GM19351 (cell line): ENCODE measurements at regions not wholly inside any gene's neighbourhood (a gene's known extent, or its start where the extent isn't known, plus 50 kb on each side); places are given as distances from the start of the nearest gene placed in this dataset.
"Not testable (repeated sequence)": the region's sequence is repeated elsewhere in the genome, so short reads cannot be mapped to it uniquely, and the experiment has no call there.

Experiments used
- ATAC-seq: cut with Tn5 transposase; IDR thresholded peaks from one replicate; pipeline ENCODE4 v1.9.1; 2021; ENCODE audit warnings: mild to moderate bottlenecking, moderate library complexity; ENCODE audit not compliant: unreplicated experiment

- no peak for ATAC-seq
These were observed 82.5 kb upstream of the SERPINE2 start for GRCh38 chr2:224121406-224122067.

GRCh38 chr2:224120986-224121385, 81.9 kb upstream of the SERPINE2 start:
- ATAC-seq, result no peak

GRCh38 chr2:224119846-224120245, 80.8 kb upstream of the SERPINE2 start:
- ATAC-seq, result not testable (repeated sequence)

- no peak for ATAC-seq
These were observed 75.3 kb upstream of the SERPINE2 start for GRCh38 chr2:224114428-224114827.

GRCh38 chr2:224113930-224114329, 74.8 kb upstream of the SERPINE2 start:
- not testable (repeated sequence) for ATAC-seq

GRCh38 chr2:224111576-224111975, 72.5 kb upstream of the SERPINE2 start:
- ATAC-seq, result no peak

- no peak for ATAC-seq
These were observed 71.7 kb upstream of the SERPINE2 start for GRCh38 chr2:224110811-224111210.

GRCh38 chr2:224109751-224110150, 70.7 kb upstream of the SERPINE2 start:
- no peak for ATAC-seq

GRCh38 chr2:224106794-224107193, 67.7 kb upstream of the SERPINE2 start:
- ATAC-seq, result no peak

- ATAC-seq, result no peak
These were observed 65.7 kb upstream of the SERPINE2 start for GRCh38 chr2:224104668-224105386.

GRCh38 chr2:224103651-224104050, 64.6 kb upstream of the SERPINE2 start:
- no peak for ATAC-seq

GRCh38 chr2:224102991-224103390, 63.9 kb upstream of the SERPINE2 start:
- no peak for ATAC-seq

- ATAC-seq, result no peak
These were observed 62.9 kb upstream of the SERPINE2 start for GRCh38 chr2:224101820-224102630.

GRCh38 chr2:224099861-224100643, 61.0 kb upstream of the SERPINE2 start:
- no peak for ATAC-seq

- no peak for ATAC-seq
These were observed 59.6 kb upstream of the SERPINE2 start for GRCh38 chr2:224098481-224099230.

- ATAC-seq, result no peak
These were observed 55.3 kb upstream of the SERPINE2 start for GRCh38 chr2:224094413-224094812.

- not testable (repeated sequence) for ATAC-seq
These were observed 52.6 kb upstream of the SERPINE2 start for GRCh38 chr2:224091671-224092070.

- not testable (repeated sequence) for ATAC-seq
These were observed 50.5 kb upstream of the SERPINE2 start for GRCh38 chr2:224089606-224090005.
